Smooth muscle cell of the brain vasculature (primary cell): ENCODE measurements at regions not wholly inside any gene's neighbourhood (a gene's known extent, or its start where the extent isn't known, plus 50 kb on each side); places are given as distances from the start of the nearest gene placed in this dataset.

Experiments
- DNase-seq: peaks from one replicate; pipeline ENCODE4 v3.0.0-alpha.2; 2012; ENCODE audit warnings: low read depth, low spot score

- no peak for DNase-seq
Measured at GRCh38 chr7:132733860-132734259, 157.6 kb upstream of the PLXNA4 start.

- no peak for DNase-seq
Measured at GRCh38 chr7:132732321-132732865, 156.1 kb upstream of the PLXNA4 start.

GRCh38 chr7:132730105-132730504 lies 153.8 kb upstream of the PLXNA4 start:
- DNase-seq, result no peak

- DNase-seq, result no peak
Measured at GRCh38 chr7:132723506-132724081, 147.3 kb upstream of the PLXNA4 start.

GRCh38 chr7:132720835-132721234 lies 144.6 kb upstream of the PLXNA4 start:
- DNase-seq, result no peak

GRCh38 chr7:132713893-132714292 lies 137.6 kb upstream of the PLXNA4 start:
- DNase-seq, result no peak

- DNase-seq, result peak; percentile 17
Measured at GRCh38 chr7:132709971-132710567, 133.8 kb upstream of the PLXNA4 start.

GRCh38 chr7:132708470-132708869 lies 132.2 kb upstream of the PLXNA4 start:
- DNase-seq, result no peak

GRCh38 chr7:132705146-132705545 lies 128.9 kb upstream of the PLXNA4 start:
- DNase-seq, result no peak

GRCh38 chr7:132703742-132704141 lies 127.5 kb upstream of the PLXNA4 start:
- no peak for DNase-seq

- no peak for DNase-seq
Measured at GRCh38 chr7:132697003-132697402, 120.7 kb upstream of the PLXNA4 start.

GRCh38 chr7:132696332-132696731 lies 120.1 kb upstream of the PLXNA4 start:
- no peak for DNase-seq

- DNase-seq, result no peak
Measured at GRCh38 chr7:132691201-132691600, 114.9 kb upstream of the PLXNA4 start.

- no peak for DNase-seq
Measured at GRCh38 chr7:132690174-132690573, 113.9 kb upstream of the PLXNA4 start.

- DNase-seq, result no peak
Measured at GRCh38 chr7:132687981-132688383, 111.7 kb upstream of the PLXNA4 start.

GRCh38 chr7:132687016-132687415 lies 110.7 kb upstream of the PLXNA4 start:
- no peak for DNase-seq

GRCh38 chr7:132685277-132685676 lies 109.0 kb upstream of the PLXNA4 start:
- no peak for DNase-seq

GRCh38 chr7:132683896-132684690 lies 107.8 kb upstream of the PLXNA4 start:
- no peak for DNase-seq

- DNase-seq, result no peak
Measured at GRCh38 chr7:132681951-132682350, 105.7 kb upstream of the PLXNA4 start.

GRCh38 chr7:132680590-132680989 lies 104.3 kb upstream of the PLXNA4 start:
- DNase-seq, result no peak

- no peak for DNase-seq
Measured at GRCh38 chr7:132678656-132679055, 102.4 kb upstream of the PLXNA4 start.

- no peak for DNase-seq
Measured at GRCh38 chr7:132677918-132678317, 101.6 kb upstream of the PLXNA4 start.
